ENCODE measurements at regions not wholly inside any gene's neighbourhood (a gene's known extent, or its start where the extent isn't known, plus 50 kb on each side); places are given as distances from the start of the nearest gene placed in this dataset.

DNA sequence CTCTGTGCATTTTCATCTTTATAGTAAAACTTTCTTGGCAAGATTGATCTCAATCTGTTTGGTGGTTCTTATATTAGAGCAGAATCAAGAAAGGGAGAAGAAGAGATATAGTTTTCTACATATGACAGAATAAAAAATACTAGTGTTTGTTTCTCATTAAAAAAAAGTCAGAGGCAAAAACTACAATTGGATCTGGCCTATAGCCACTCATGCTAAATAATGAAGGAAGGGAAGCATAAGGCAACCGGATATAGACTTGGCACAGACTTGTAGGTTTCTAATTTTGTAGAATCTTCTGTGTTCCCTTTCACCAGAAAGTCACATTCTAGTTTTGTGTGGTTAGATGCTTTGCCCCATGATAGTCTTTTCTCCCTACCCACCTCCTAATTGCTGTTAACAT, 306.2 kb downstream of the PIK3R1 start:
- no peak overlapping the region for H2AFZ ChIP-seq (ENCODE audit: low read length)
- ATAC-seq (no peak), FAIRE-seq (no peak), DNase-seq (ENCODE audit: low spot score) (no peak)
- H3K9ac ChIP-seq (ENCODE audit: insufficient read depth, low read depth, low read length), result no peak overlapping the region
- H3K27me3 ChIP-seq (ENCODE audit: control insufficient read depth in 1 of 2, insufficient read depth in 2 of 2, low read length in 2 of 2), result no peaks in the 10 kb centered on the region
- intact Hi-C loops (cut with micrococcal nuclease; ENCODE audit: unreplicated experiment), result no loop called here
- H3K27ac ChIP-seq (ENCODE audit: extremely low read length, insufficient read depth, low read length), result no peak overlapping the region
- 0% methylated on average over 1 of the region's 1 CpG for WGBS (ENCODE audit: low lambda C conversion rate)
- CTCF ChIA-PET (ENCODE audit: low intra/inter-chr PET ratio, low total read pairs), result no interaction called here
- no peak overlapping the region for H3K4me3 ChIP-seq (replicated peaks in 1 of 3; ENCODE audit: insufficient read depth in 1 of 3, low read depth in 2 of 3, low read length in 3 of 3)
- POLR2A ChIA-PET, result no interaction called here
- H4K20me1 ChIP-seq (ENCODE audit: insufficient read depth, low read length), result no peaks in the 10 kb centered on the region
- H3K4me2 ChIP-seq (ENCODE audit: low read depth, low read length), result no peak overlapping the region
- H3K4me1 ChIP-seq (ENCODE audit: insufficient read depth, low read length), result no peaks in the 10 kb centered on the region
- in situ Hi-C loops (cut with HindIII; ENCODE audit: extremely low pct_ligation_motif_present, low pct_unique_long_range_greater_than_20kb), result no loop called here
- no TSS peak for BruUV-seq (replicated peaks)
- no peaks in the 10 kb centered on the region for H3K36me3 ChIP-seq (replicated peaks in 1 of 2; ENCODE audit: control insufficient read depth in 1 of 2, insufficient read depth in 2 of 2, low read length in 2 of 2)
- no peaks in the 10 kb centered on the region for H3K79me2 ChIP-seq (ENCODE audit: insufficient read depth, low read length)
- no peaks in the 10 kb centered on the region for H3K9me3 ChIP-seq (ENCODE audit: low read length)
- no peak for TF ChIP-seq GATAD1 (CRISPR knock-in tag; IDR thresholded peaks at IDR 0.05)
- TF ChIP-seq, protein P1, sequence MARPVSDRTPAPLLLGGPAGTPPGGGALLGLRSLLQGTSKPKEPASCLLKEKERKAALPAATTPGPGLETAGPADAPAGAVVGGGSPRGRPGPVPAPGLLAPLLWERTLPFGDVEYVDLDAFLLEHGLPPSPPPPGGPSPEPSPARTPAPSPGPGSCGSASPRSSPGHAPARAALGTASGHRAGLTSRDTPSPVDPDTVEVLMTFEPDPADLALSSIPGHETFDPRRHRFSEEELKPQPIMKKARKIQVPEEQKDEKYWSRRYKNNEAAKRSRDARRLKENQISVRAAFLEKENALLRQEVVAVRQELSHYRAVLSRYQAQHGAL (CRISPR knock-in tag; IDR thresholded peaks at IDR 0.05; ENCODE audit: not compliant biosample characterization), result no peak
- no peak for TF ChIP-seq ZNF44 (CRISPR knock-in tag; IDR thresholded peaks at IDR 0.05)
- TF ChIP-seq ZNF17 (CRISPR knock-in tag; IDR thresholded peaks at IDR 0.05), result no peak
- TF ChIP-seq ELF3 (CRISPR knock-in tag; IDR thresholded peaks at IDR 0.05), result no peak
- TF ChIP-seq, protein P2, sequence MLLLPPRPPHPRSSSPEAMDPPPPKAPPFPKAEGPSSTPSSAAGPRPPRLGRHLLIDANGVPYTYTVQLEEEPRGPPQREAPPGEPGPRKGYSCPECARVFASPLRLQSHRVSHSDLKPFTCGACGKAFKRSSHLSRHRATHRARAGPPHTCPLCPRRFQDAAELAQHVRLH (CRISPR knock-in tag; IDR thresholded peaks at IDR 0.05; ENCODE audit: borderline replicate concordance, low read depth), result no peak
- TF ChIP-seq, protein P3, sequence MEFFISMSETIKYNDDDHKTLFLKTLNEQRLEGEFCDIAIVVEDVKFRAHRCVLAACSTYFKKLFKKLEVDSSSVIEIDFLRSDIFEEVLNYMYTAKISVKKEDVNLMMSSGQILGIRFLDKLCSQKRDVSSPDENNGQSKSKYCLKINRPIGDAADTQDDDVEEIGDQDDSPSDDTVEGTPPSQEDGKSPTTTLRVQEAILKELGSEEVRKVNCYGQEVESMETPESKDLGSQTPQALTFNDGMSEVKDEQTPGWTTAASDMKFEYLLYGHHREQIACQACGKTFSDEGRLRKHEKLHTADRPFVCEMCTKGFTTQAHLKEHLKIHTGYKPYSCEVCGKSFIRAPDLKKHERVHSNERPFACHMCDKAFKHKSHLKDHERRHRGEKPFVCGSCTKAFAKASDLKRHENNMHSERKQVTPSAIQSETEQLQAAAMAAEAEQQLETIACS (CRISPR knock-in tag; IDR thresholded peaks at IDR 0.05), result no peak
- TF ChIP-seq, protein P4, sequence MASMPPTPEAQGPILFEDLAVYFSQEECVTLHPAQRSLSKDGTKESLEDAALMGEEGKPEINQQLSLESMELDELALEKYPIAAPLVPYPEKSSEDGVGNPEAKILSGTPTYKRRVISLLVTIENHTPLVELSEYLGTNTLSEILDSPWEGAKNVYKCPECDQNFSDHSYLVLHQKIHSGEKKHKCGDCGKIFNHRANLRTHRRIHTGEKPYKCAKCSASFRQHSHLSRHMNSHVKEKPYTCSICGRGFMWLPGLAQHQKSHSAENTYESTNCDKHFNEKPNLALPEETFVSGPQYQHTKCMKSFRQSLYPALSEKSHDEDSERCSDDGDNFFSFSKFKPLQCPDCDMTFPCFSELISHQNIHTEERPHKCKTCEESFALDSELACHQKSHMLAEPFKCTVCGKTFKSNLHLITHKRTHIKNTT (CRISPR knock-in tag; IDR thresholded peaks at IDR 0.05), result no peak
- TF ChIP-seq, protein P5, sequence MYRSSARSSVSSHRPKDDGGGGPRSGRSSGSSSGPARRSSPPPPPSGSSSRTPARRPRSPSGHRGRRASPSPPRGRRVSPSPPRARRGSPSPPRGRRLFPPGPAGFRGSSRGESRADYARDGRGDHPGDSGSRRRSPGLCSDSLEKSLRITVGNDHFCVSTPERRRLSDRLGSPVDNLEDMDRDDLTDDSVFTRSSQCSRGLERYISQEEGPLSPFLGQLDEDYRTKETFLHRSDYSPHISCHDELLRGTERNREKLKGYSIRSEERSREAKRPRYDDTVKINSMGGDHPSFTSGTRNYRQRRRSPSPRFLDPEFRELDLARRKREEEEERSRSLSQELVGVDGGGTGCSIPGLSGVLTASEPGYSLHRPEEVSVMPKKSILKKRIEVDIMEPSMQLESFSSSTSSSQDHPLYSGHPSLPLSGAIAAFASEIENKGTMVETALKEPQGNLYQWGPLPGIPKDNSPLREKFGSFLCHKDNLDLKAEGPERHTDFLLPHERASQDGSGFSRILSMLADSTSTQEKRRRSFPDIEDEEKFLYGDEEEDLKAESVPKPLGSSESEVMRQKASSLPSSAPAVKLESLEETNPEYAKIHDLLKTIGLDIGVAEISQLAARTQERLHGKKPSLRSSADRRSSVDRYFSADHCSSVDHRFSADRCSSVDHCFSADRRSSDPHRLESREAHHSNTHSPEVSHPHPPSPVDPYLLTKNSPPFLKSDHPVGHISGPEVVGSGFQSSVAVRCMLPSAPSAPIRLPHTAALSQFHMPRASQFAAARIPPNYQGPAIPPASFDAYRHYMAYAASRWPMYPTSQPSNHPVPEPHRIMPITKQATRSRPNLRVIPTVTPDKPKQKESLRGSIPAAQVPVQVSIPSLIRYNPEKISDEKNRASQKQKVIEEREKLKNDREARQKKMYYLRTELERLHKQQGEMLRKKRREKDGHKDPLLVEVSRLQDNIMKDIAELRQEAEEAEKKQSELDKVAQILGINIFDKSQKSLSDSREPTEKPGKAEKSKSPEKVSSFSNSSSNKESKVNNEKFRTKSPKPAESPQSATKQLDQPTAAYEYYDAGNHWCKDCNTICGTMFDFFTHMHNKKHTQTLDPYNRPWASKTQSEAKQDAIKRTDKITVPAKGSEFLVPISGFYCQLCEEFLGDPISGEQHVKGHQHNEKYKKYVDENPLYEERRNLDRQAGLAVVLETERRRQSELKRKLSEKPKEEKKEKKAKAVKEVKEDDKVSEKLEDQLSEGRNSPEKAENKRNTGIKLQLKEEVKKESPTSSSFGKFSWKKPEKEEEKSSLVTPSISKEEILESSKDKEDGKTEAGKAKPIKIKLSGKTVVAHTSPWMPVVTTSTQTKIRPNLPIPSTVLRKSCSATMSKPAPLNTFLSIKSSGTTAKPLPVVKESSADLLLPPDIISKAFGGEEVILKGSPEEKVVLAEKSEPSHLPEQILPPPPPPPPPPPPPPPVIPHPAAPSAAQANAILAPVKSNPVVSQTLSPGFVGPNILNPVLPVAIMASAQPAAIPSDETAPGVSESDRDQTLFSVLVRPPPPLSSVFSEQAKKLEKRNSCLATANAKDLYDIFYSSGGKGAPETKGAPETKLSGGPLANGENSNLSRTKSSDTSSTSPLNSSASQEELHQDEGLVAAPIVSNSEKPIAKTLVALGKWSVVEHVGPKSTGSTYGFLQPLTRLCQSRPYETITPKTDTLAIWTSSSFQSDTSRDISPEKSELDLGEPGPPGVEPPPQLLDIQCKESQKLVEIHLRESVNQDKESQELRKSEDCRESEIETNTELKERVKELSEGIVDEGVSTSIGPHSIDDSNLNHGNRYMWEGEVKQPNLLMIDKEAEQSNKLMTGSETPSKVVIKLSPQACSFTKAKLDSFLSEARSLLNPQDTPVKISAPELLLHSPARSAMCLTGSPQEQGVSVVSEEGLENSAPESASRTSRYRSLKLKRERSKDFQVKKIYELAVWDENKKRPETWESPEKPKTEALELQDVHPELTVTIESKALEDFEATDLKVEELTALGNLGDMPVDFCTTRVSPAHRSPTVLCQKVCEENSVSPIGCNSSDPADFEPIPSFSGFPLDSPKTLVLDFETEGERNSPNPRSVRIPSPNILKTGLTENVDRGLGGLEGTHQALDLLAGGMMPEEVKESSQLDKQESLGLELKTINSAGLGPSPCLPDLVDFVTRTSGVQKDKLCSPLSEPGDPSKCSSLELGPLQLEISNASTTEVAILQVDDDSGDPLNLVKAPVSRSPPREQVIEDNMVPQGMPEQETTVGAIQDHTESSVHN (CRISPR knock-in tag; IDR thresholded peaks at IDR 0.05), result no peak
- TF ChIP-seq, protein P6, sequence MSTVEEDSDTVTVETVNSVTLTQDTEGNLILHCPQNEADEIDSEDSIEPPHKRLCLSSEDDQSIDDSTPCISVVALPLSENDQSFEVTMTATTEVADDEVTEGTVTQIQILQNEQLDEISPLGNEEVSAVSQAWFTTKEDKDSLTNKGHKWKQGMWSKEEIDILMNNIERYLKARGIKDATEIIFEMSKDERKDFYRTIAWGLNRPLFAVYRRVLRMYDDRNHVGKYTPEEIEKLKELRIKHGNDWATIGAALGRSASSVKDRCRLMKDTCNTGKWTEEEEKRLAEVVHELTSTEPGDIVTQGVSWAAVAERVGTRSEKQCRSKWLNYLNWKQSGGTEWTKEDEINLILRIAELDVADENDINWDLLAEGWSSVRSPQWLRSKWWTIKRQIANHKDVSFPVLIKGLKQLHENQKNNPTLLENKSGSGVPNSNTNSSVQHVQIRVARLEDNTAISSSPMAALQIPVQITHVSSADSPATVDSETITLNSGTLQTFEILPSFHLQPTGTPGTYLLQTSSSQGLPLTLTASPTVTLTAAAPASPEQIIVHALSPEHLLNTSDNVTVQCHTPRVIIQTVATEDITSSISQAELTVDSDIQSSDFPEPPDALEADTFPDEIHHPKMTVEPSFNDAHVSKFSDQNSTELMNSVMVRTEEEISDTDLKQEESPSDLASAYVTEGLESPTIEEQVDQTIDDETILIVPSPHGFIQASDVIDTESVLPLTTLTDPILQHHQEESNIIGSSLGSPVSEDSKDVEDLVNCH (CRISPR knock-in tag; IDR thresholded peaks at IDR 0.05), result no peak
- TF ChIP-seq ZNF766 (CRISPR knock-in tag; IDR thresholded peaks at IDR 0.05; ENCODE audit: borderline replicate concordance), result no peak

All from HepG2 (cell line).